Panc1 (cell line): ENCODE measurements at regions not wholly inside any gene's neighbourhood (a gene's known extent, or its start where the extent isn't known, plus 50 kb on each side); places are given as distances from the start of the nearest gene placed in this dataset.

ENCODE experiments used
- TF ChIP-seq, protein P1 (sequence below): fragments of 450-650 bp; IDR thresholded peaks from 2 replicates; pipeline ENCODE4 v1.5.1; 2017; ENCODE audit warnings: mild to moderate bottlenecking
- TF ChIP-seq, protein P2 (sequence below), 2 experiments: IDR thresholded peaks; 2 replicates each; pipeline ENCODE4 v1.6.1; 2011 to 2012; ENCODE audit warnings: low read depth in 2 of 2, control low read depth in 1 of 2, low read length in 1 of 2, mild to moderate bottlenecking in 1 of 2, moderate library complexity in 1 of 2; ENCODE audit not compliant: insufficient read depth in 1 of 2

- TF ChIP-seq, protein P1, sequence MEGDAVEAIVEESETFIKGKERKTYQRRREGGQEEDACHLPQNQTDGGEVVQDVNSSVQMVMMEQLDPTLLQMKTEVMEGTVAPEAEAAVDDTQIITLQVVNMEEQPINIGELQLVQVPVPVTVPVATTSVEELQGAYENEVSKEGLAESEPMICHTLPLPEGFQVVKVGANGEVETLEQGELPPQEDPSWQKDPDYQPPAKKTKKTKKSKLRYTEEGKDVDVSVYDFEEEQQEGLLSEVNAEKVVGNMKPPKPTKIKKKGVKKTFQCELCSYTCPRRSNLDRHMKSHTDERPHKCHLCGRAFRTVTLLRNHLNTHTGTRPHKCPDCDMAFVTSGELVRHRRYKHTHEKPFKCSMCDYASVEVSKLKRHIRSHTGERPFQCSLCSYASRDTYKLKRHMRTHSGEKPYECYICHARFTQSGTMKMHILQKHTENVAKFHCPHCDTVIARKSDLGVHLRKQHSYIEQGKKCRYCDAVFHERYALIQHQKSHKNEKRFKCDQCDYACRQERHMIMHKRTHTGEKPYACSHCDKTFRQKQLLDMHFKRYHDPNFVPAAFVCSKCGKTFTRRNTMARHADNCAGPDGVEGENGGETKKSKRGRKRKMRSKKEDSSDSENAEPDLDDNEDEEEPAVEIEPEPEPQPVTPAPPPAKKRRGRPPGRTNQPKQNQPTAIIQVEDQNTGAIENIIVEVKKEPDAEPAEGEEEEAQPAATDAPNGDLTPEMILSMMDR, result no peak
- TF ChIP-seq, protein P2, sequence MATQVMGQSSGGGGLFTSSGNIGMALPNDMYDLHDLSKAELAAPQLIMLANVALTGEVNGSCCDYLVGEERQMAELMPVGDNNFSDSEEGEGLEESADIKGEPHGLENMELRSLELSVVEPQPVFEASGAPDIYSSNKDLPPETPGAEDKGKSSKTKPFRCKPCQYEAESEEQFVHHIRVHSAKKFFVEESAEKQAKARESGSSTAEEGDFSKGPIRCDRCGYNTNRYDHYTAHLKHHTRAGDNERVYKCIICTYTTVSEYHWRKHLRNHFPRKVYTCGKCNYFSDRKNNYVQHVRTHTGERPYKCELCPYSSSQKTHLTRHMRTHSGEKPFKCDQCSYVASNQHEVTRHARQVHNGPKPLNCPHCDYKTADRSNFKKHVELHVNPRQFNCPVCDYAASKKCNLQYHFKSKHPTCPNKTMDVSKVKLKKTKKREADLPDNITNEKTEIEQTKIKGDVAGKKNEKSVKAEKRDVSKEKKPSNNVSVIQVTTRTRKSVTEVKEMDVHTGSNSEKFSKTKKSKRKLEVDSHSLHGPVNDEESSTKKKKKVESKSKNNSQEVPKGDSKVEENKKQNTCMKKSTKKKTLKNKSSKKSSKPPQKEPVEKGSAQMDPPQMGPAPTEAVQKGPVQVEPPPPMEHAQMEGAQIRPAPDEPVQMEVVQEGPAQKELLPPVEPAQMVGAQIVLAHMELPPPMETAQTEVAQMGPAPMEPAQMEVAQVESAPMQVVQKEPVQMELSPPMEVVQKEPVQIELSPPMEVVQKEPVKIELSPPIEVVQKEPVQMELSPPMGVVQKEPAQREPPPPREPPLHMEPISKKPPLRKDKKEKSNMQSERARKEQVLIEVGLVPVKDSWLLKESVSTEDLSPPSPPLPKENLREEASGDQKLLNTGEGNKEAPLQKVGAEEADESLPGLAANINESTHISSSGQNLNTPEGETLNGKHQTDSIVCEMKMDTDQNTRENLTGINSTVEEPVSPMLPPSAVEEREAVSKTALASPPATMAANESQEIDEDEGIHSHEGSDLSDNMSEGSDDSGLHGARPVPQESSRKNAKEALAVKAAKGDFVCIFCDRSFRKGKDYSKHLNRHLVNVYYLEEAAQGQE (IDR thresholded peaks at IDR 0.05; ENCODE audit: insufficient read depth in 1 of 2, low read depth in 2 of 2, low read length in 1 of 2), result no peak
Measured at GRCh38 chr16:77555791-77556190, 121.0 kb upstream of the ADAMTS18 start.
